OCI-LY3 (cell line): ENCODE measurements at regions not wholly inside any gene's neighbourhood (a gene's known extent, or its start where the extent isn't known, plus 50 kb on each side); places are given as distances from the start of the nearest gene placed in this dataset.
A peak's percentile ranks its signal among the peaks of the same experiment; 100 is the strongest.

Experiments
- H2AFZ ChIP-seq: fragments of 200-600, 300-600 bp; shearing (Covaris generic); 2 replicates; pipeline ENCODE4 v1.6.0; 2014; ENCODE audit warnings: antibody characterized with exemption, low read depth, low read length
- H3K27ac ChIP-seq: fragments of 200-600, 300-600 bp; sonication (generic); 2 replicates; pipeline ENCODE4 v1.5.1; 2014; ENCODE audit warnings: mild to moderate bottlenecking, low read length, moderate library complexity, mixed read lengths
- H3K27me3 ChIP-seq: fragments of 200-600, 300-600 bp; sonication (generic); 2 replicates; pipeline ENCODE4 v1.6.1; 2014; ENCODE audit warnings: low read depth, low read length, mixed read lengths
- H3K36me3 ChIP-seq: fragments of 200-600, 300-600 bp; sonication (generic); replicated peaks from 2 replicates; pipeline ENCODE3; 2014; ENCODE audit warnings: low read depth, low read length, mixed read lengths
- H3K4me1 ChIP-seq: fragments of 300-600, 200-600 bp; sonication (generic); 2 replicates; pipeline ENCODE4 v1.6.1; 2014; ENCODE audit warnings: low read length, mixed read lengths
- H3K4me2 ChIP-seq: fragments of 200-600, 300-600 bp; sonication (generic); 2 replicates; pipeline ENCODE4 v1.6.1; 2014; ENCODE audit warnings: low read length, mixed read lengths
- H3K4me3 ChIP-seq: fragments of 300-600, 200-600 bp; sonication (generic); 2 replicates; pipeline ENCODE4 v1.5.1; 2014; ENCODE audit warnings: antibody characterized with exemption, mild to moderate bottlenecking, low read length, moderate library complexity
- H3K79me2 ChIP-seq: fragments of 300-600, 200-600 bp; shearing (Covaris generic); 2 replicates; pipeline ENCODE4 v1.6.1; 2014; ENCODE audit warnings: mild to moderate bottlenecking, low read length, mixed read lengths
- H3K9ac ChIP-seq: fragments of 300-600, 200-600 bp; shearing (Covaris generic); 2 replicates; pipeline ENCODE4 v1.6.0; 2014; ENCODE audit warnings: mild to moderate bottlenecking, low read length, moderate library complexity
- H3K9me3 ChIP-seq: fragments of 200-600, 300-600 bp; shearing (Covaris generic); 2 replicates; pipeline ENCODE4 v1.6.1; 2014; ENCODE audit warnings: low read length, mixed read lengths; ENCODE audit not compliant: insufficient read depth
- H4K20me1 ChIP-seq: fragments of 200-600, 300-600 bp; sonication (generic); 2 replicates; pipeline ENCODE4 v1.6.1; 2016; ENCODE audit warnings: low read length, mixed read lengths; ENCODE audit not compliant: insufficient read depth
- EZH2phosphoT487 ChIP-seq: fragments of 200-600 bp; shearing (Covaris generic); IDR thresholded peaks from 2 replicates; pipeline ENCODE4 v1.6.1; 2018; ENCODE audit warnings: antibody characterized with exemption, mixed run types, low read depth
- TF ChIP-seq, protein P1 (sequence below): fragments of 200-600, 300-600 bp; sonication (generic); IDR thresholded peaks from 2 replicates; pipeline ENCODE4 v1.5.1; 2014; ENCODE audit warnings: antibody characterized with exemption, low read length, low read depth

DNA sequence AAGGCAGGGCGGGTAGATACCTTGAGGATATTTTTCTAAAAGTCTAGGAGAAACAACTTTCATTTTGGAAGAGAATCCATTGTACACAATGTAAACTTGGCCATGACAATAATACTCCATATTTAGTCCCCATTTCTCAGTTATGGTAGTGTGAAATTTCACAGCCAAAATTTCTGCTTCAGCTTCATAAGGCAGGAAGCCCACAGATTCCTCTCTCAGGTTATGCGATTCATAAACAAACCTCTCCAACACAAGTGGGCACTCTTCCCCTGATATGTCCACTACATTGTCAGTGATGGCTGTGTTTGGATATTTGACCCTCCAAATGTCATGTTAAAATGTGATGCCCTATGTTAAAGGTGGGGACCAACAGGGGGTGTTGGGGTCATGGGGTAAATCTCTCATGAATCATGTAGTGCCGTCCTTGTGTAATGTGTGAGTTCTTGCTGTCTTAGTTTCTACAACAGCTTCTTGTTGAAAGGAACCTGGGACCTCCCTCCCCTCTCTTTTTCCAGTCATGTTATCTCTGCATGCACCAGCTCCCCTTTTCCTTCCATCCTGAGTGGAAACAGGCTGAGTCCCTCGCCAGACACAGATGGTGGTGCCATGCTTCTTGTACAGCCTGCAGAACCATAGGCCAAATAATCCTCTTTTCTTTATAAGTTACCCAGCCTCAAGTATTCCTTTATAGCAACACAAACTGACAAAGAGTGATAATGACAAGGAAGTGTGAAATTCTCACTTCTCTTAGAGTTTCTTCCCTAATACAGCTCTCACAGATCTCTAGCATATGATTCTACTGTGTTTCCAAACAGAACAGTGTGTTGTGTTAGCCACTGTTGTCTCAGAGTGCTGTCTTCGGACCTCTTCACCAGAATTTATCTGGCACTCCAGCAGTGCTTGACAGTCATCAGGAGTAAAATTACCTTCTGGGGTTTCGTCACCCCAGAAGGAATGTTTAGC is 598.4 kb upstream of the GNPDA2 start:
- no peak overlapping the region for H2AFZ ChIP-seq
- H3K4me1 ChIP-seq: peaks cover 16% of the 10 kb centered on the region
- H3K27ac ChIP-seq: no peak overlapping the region
- no peaks in the 10 kb centered on the region for H3K79me2 ChIP-seq
- no peak overlapping the region for H3K9ac ChIP-seq
- no peak for TF ChIP-seq EZH2phosphoT487
- TF ChIP-seq, protein P1, sequence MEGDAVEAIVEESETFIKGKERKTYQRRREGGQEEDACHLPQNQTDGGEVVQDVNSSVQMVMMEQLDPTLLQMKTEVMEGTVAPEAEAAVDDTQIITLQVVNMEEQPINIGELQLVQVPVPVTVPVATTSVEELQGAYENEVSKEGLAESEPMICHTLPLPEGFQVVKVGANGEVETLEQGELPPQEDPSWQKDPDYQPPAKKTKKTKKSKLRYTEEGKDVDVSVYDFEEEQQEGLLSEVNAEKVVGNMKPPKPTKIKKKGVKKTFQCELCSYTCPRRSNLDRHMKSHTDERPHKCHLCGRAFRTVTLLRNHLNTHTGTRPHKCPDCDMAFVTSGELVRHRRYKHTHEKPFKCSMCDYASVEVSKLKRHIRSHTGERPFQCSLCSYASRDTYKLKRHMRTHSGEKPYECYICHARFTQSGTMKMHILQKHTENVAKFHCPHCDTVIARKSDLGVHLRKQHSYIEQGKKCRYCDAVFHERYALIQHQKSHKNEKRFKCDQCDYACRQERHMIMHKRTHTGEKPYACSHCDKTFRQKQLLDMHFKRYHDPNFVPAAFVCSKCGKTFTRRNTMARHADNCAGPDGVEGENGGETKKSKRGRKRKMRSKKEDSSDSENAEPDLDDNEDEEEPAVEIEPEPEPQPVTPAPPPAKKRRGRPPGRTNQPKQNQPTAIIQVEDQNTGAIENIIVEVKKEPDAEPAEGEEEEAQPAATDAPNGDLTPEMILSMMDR: no peak
- peak overlapping the region; percentile 22; the same call in 1 of the 2 replicates for H3K4me2 ChIP-seq
- no peaks in the 10 kb centered on the region for H3K27me3 ChIP-seq
- H3K9me3 ChIP-seq: no peaks in the 10 kb centered on the region
- H4K20me1 ChIP-seq: no peaks in the 10 kb centered on the region
- no peaks in the 10 kb centered on the region for H3K36me3 ChIP-seq
- H3K4me3 ChIP-seq: no peak overlapping the region

DNA sequence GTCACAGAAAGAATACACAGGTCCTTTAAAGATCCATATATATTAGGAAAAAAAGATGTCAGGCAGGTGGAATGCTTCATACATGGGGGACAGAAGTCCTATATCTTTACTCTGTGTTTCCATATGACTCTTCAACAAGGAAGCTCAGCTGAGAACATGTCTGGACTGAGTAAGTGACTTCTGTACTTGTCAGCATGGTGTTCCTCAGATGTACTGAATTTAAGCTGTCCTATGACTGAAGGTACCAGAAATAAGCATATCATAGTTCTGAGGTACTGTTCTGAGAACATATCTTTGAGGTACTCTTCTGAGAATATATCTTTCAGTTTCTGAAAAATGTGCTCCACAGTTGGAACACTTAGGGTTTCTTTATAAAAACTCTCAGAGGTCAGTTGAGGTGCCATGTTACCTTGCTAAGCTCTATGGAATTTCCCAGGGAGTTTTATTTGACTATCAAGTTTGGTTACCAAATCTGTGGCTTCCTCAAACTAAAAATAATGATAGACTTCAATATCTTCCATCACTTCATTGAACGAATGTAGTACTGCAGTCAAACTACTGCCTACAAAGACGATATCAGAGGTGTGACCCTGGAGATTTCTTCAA is 597.2 kb upstream of the GNPDA2 start:
- no peak overlapping the region for H3K9ac ChIP-seq
- no peak overlapping the region for H3K27ac ChIP-seq
- no peaks in the 10 kb centered on the region for H3K79me2 ChIP-seq
- TF ChIP-seq, protein P1: no peak
- no peak for TF ChIP-seq EZH2phosphoT487
- H2AFZ ChIP-seq: no peak overlapping the region
- H3K4me3 ChIP-seq: no peak overlapping the region
- H3K27me3 ChIP-seq: no peaks in the 10 kb centered on the region
- H3K36me3 ChIP-seq: no peaks in the 10 kb centered on the region
- no peak overlapping the region for H3K4me2 ChIP-seq
- H3K4me1 ChIP-seq: peaks cover 16% of the 10 kb centered on the region
- H4K20me1 ChIP-seq: no peaks in the 10 kb centered on the region
- no peaks in the 10 kb centered on the region for H3K9me3 ChIP-seq

DNA sequence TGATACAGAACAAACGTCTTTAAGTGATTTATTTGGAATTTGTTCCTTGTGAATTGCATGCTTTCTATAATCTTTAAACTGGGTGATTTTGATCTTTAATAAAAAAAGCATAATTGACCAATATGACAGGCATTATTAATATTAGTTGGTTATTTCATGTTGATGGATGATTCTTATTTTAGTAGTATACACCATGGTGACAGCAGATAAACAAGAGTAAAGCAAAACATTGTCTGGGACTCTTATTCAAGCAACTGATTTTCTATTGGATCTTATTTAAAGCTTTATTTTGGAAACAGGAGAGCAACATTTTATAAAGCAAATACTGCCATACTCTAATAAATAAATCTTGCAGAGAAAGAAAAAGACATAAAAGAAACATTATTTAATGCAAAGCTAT is 591.4 kb upstream of the GNPDA2 start:
- Histone ChIP-seq H3K4me2 (no peak overlapping the region), H3K27ac (no peak overlapping the region), H3K4me1 (no peaks in the 10 kb centered on the region), H3K9me3 (no peaks in the 10 kb centered on the region), H3K79me2 (no peaks in the 10 kb centered on the region), H4K20me1 (no peaks in the 10 kb centered on the region), H3K27me3 (no peaks in the 10 kb centered on the region), H3K9ac (no peak overlapping the region), H3K4me3 (no peak overlapping the region), H3K36me3 (no peaks in the 10 kb centered on the region), H2AFZ (no peak overlapping the region)
- no peak for TF ChIP-seq EZH2phosphoT487
- TF ChIP-seq, protein P1: no peak

DNA sequence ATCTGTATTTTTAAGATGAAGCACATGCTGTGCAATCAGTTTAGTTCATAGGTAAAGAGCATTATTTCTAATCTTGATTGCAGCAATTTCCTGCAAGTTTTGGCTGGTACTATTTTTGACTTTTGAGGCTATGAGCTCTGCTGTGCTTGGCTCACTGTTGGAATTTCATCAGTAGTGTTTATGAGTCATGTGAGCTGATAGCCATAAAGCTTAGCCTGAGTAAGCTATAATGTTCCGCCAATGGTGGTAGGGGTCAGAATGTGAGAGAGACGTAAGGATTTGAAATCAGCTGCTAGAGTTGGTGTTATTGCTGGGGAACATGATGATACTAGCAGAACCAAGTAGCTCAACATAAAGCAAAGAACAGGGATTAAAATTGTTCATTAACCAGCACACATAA is 590.9 kb upstream of the GNPDA2 start:
- Histone ChIP-seq H3K9ac (no peak overlapping the region), H3K4me1 (no peaks in the 10 kb centered on the region), H3K9me3 (no peaks in the 10 kb centered on the region), H3K79me2 (no peaks in the 10 kb centered on the region), H2AFZ (no peak overlapping the region), H4K20me1 (no peaks in the 10 kb centered on the region), H3K4me2 (no peak overlapping the region), H3K27me3 (no peaks in the 10 kb centered on the region), H3K36me3 (no peaks in the 10 kb centered on the region), H3K27ac (no peak overlapping the region), H3K4me3 (no peak overlapping the region)
- TF ChIP-seq, protein P1: no peak
- TF ChIP-seq EZH2phosphoT487: no peak
